ACC112 (cell line): ENCODE measurements at regions not wholly inside any gene's neighbourhood (a gene's known extent, or its start where the extent isn't known, plus 50 kb on each side); places are given as distances from the start of the nearest gene placed in this dataset.

Source experiments
- H2AFZ ChIP-seq: fragments of 200-600 bp; sonication (generic); one replicate; pipeline ENCODE4 v1.6.0; 2017; ENCODE audit warnings: antibody characterized with exemption, low read length; ENCODE audit not compliant: unreplicated experiment
- H3K27ac ChIP-seq: fragments of 200-600 bp; sonication (generic); 2 replicates; pipeline ENCODE4 v1.5.1; 2014; ENCODE audit warnings: low read depth, mild to moderate bottlenecking, antibody characterized with exemption, low read length, moderate library complexity
- H3K27me3 ChIP-seq: fragments of 200-600 bp; sonication (generic); 2 replicates; pipeline ENCODE4 v1.6.1; 2014; ENCODE audit warnings: mild to moderate bottlenecking, antibody characterized with exemption, low read length, moderate library complexity, mixed read lengths; ENCODE audit not compliant: insufficient read depth
- H3K36me3 ChIP-seq: fragments of 200-600 bp; sonication (generic); 2 replicates; pipeline ENCODE4 v1.6.1; 2016; ENCODE audit warnings: mild to moderate bottlenecking, antibody characterized with exemption, low read length, moderate library complexity, mixed read lengths; ENCODE audit not compliant: insufficient read depth
- H3K4me1 ChIP-seq: fragments of 200-600 bp; sonication (generic); one replicate; pipeline ENCODE4 v1.6.1; 2016; ENCODE audit warnings: low read length, mixed read lengths; ENCODE audit not compliant: insufficient read depth, unreplicated experiment, control insufficient read depth
- H3K4me3 ChIP-seq: fragments of 200-600 bp; sonication (generic); 2 replicates; pipeline ENCODE4 v1.5.1; 2014; ENCODE audit warnings: mild to moderate bottlenecking, low read depth, low read length
- H3K79me2 ChIP-seq: fragments of 200-600 bp; sonication (generic); one replicate; pipeline ENCODE4 v1.6.0; 2016; ENCODE audit warnings: low read length; ENCODE audit not compliant: control insufficient read depth, unreplicated experiment, insufficient read depth

DNA sequence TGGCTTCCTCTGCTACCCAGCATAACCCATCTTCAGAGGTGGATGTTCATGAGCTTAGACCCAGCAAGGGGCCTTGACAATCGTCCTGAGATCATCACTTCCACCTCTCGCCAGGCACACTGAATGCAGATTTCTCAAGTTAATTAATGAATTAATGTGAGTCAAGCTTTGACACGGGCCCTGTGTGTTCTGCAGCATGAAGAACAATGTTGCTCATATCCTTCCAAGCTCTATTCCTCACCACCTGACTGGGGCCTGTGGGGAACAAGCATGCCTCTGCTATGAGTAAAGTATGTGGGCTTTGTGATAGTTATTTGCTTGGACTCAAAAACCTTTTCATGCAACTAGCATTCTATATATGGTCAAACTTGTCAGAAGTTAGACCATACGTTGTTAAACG is 122.0 kb downstream of the SEC16B start:
- no peak overlapping the region for H3K27ac ChIP-seq
- H3K4me1 ChIP-seq, result no peaks in the 10 kb centered on the region
- no peaks in the 10 kb centered on the region for H3K36me3 ChIP-seq
- peaks cover 32% of the 10 kb centered on the region for H3K27me3 ChIP-seq
- no peaks in the 10 kb centered on the region for H3K79me2 ChIP-seq
- H2AFZ ChIP-seq, result no peak overlapping the region
- H3K4me3 ChIP-seq, result no peak overlapping the region

DNA sequence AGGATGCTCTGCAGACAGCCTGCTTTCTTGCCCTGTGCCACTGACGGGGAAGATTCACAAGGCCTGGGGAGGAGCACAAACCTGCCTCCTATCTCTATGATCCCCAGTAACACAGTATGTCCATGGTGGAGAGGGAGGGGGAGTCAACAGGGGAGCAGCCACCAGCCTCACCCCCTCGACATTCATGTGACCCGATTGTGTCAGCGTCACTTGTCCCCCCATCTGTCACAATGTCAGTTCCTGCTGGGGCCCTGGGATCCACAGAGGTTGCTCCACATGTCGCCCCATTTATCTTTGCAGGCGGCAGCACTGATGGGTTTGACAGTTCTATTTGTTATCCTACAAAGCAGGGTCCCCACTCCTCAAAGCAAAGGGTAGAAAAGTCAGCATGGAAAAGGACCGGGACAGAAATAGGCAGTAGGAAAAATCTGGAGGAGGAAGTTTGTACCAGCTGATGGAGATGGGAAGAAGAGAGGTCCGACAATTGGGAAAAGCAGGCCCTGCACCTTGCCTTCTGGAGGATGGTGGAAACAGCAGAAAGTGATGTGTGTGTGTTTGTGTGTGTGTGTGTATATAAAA is 130.9 kb downstream of the SEC16B start:
- Histone ChIP-seq H3K79me2 (no peaks in the 10 kb centered on the region), H3K4me3 (no peak overlapping the region), H3K36me3 (no peaks in the 10 kb centered on the region), H2AFZ (no peak overlapping the region), H3K27me3 (peaks cover 48% of the 10 kb centered on the region), H3K27ac (no peak overlapping the region), H3K4me1 (no peaks in the 10 kb centered on the region)

DNA sequence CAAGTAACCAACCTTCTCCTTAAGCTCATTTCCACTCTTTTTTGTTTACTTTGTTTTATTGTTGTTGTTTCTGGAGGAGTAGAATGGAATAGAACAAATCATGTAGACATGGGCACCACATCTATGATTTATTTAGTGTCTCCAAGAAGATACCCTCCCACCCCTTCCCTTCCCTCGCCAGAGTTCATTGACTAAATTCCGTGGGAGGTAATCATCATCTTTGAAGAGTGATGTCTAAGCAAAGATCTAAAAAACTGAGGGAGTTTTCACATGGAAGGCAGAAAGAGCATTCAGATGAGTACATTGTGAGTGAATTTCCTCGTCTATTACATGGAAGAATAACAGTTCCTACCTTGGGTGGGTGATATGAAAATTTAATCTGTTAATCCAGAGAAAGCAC is 136.2 kb downstream of the SEC16B start:
- no peaks in the 10 kb centered on the region for H3K36me3 ChIP-seq
- no peaks in the 10 kb centered on the region for H3K4me1 ChIP-seq
- H3K27ac ChIP-seq, result no peak overlapping the region
- H2AFZ ChIP-seq, result no peak overlapping the region
- no peaks in the 10 kb centered on the region for H3K79me2 ChIP-seq
- peaks cover 38% of the 10 kb centered on the region for H3K27me3 ChIP-seq
- H3K4me3 ChIP-seq, result no peak overlapping the region

DNA sequence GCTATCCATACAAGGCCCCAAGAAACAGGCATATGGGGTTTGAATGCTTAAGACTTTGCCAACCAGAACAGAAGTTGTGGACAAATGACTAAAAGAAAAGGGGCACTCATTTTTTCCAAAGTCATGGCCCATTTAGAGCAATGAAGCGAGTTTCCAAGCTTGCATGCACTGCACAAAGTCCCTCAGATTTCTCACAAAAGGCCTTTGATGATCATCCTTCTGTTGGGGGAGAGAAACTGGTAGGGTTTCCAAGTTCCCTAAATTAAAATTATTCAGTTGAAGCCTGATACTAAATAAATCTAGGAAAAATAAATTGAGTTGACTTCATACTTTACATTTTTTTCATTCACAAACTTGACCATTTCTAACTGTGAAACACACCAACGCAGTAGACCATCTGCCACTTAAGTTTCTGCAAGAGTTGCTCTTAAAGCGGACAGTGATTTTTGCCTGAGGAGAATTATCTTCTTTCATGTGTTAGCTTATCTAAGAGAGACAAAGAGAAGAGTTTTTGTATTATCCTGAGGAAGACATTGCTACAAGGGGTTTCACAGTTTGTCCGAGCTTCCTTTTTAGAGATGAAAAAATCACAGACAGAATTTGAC is 139.2 kb downstream of the SEC16B start:
- Histone ChIP-seq H3K4me3 (no peak overlapping the region), H3K27ac (no peak overlapping the region), H3K4me1 (no peaks in the 10 kb centered on the region), H3K79me2 (no peaks in the 10 kb centered on the region), H3K27me3 (peaks cover 26% of the 10 kb centered on the region), H3K36me3 (no peaks in the 10 kb centered on the region), H2AFZ (no peak overlapping the region)

DNA sequence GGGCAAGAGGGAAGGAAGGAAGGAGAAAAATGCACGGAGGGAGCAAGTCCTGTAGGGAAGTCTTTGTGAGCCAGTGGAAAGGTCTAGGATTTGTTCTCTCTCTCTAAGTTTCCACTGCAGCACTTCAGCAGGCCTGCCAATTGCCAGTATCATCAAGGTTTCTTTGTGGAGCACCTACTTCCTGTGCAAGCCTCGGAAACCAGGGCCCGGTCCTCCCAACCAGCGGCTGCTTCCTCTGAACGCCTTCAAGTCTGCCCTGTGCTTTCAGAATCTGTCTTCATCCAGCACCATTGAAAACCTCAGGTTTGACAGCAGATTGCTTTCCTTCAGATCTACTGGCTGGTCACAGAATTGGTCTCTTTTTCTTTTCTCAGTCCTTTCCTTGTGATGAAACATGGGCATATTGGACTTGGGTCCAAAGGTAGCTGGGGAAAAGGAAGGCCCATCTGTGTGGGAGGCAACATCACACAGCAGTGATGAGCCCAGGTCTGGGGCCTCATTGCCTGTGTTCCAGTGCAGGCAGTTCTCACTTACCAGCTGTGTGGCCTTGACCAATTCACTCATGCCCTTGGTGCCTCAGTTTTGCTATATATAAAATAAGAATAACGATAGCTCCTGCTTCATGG is 144.5 kb downstream of the SEC16B start:
- no peak overlapping the region for H3K4me3 ChIP-seq
- no peaks in the 10 kb centered on the region for H3K36me3 ChIP-seq
- H2AFZ ChIP-seq, result no peak overlapping the region

DNA sequence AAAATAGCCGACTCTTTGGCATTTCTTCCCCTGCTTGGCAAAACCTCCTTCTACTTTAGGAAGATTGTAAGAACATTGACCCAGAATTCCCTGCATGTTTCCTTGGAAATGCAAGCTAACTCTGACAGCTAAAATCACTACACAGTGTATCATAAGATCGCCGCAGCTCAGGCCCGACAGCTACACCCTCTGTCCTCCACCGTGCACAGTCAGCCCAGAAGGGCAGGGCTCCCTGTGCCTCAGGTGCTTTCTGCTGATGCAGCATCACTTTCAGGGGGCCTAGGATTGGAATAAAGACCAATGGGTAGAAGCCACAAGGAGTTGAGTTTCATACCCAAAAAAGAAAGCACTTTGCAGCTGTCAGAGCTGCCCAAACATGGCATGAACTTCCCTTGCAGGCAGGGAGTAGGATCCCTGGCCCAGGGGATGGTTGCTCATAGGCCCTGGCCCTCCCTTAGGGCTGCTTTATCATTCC is 145.3 kb downstream of the SEC16B start:
- Histone ChIP-seq H3K27me3 (peaks cover 60% of the 10 kb centered on the region), H3K27ac (no peak overlapping the region), H3K79me2 (no peaks in the 10 kb centered on the region), H3K4me3 (no peak overlapping the region), H3K4me1 (no peaks in the 10 kb centered on the region), H2AFZ (no peak overlapping the region), H3K36me3 (no peaks in the 10 kb centered on the region)

More for the DNA sequence above, 144.5 kb downstream of the SEC16B start:
- no peak overlapping the region for H3K27ac ChIP-seq
- no peaks in the 10 kb centered on the region for H3K79me2 ChIP-seq
- H3K27me3 ChIP-seq, result peaks cover 53% of the 10 kb centered on the region
- H3K4me1 ChIP-seq, result no peaks in the 10 kb centered on the region

DNA sequence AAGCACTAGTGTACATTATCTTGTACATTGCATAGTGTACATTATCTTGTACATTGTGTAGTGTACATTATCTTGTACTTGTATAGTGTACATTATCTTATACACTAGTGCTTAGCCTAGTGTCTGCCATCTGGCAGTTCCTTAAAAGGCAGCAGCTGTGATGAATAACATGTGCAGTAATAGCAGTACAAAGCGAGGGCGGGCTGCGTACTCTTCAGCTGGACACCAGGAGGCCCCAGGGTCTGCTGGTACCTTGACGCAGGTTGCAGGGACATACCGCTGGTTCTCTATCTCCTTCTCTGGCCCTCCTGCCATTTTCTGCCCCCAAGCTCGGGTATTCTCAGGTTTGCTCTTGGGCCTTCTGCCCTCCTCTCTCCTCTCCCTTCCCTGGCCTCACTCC is 149.6 kb downstream of the SEC16B start:
- Histone ChIP-seq H3K36me3 (no peaks in the 10 kb centered on the region), H3K27ac (no peak overlapping the region), H2AFZ (no peak overlapping the region), H3K79me2 (no peaks in the 10 kb centered on the region), H3K4me3 (no peak overlapping the region), H3K4me1 (no peaks in the 10 kb centered on the region), H3K27me3 (peaks cover 56% of the 10 kb centered on the region)

DNA sequence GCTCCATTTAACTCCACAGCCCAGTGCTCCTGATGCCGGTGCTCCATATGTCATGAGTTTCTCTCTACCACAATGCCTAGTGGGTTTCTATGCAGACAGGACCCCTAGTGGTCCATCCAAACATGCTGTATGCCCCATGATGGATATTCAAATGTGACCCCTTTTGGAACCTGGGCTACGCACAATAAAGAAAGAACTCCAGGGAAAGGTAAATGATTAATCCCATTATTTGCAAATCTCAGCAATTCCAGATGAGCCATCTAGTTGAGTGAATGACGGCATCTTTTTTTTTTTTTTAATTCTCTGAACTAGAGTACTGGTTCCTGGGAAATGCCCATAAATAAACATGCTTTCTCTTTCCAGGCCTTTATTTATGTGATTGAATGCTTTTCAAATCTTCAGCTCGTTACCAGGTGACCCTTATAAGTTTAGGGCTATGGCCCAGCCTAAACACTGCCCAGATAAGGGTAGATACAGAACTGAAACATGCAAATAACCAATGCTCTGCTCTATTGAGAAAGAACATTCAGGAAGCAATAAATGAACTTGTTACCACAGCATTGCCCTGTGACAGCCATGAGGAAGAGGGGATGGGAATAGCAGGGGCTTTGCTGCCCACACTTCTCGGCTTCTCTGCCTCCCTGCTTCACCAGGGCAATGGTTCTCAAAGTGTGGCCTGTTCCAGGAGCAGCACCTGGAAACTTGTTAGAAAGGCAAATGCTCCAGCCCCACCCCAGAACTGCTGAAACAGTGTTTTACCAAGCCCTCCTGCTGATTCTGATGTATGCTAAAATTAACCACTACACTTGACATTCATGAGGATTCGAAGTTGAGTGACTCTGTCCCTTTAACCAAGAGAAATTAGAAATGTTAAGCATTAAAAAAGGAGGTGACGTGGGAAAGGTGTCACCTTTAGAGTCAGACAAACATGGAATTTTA is 151.7 kb downstream of the SEC16B start:
- Histone ChIP-seq H3K27me3 (peaks cover 36% of the 10 kb centered on the region), H3K27ac (no peak overlapping the region), H3K79me2 (no peaks in the 10 kb centered on the region), H2AFZ (no peak overlapping the region), H3K4me1 (no peaks in the 10 kb centered on the region), H3K4me3 (no peak overlapping the region), H3K36me3 (no peaks in the 10 kb centered on the region)

DNA sequence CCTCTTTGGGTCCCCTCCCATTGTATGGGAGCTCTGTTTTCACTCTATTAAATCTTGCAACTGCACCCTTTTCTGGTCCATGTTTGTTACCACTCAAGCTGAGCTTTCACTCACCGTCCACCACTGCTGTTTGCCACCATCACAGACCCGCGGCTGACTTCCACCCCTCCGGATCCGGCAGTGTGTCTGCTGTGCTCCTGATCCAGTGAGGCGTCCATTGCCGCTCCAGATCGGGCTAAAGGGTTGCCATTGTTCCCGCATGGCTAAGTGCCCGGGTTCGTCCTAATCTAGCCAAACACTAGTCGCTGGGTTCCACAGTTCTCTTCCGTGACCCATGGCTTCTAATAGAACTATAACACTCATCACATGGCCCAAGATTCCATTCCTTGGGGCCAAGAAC is 157.2 kb downstream of the SEC16B start:
- Histone ChIP-seq H3K36me3 (no peaks in the 10 kb centered on the region), H3K79me2 (no peaks in the 10 kb centered on the region), H3K27me3 (0 out of 2 replicates have a peak, but pooled peaks cover 4% of the 10 kb centered on the region), H3K27ac (no peak overlapping the region), H3K4me1 (no peaks in the 10 kb centered on the region), H2AFZ (no peak overlapping the region), H3K4me3 (no peak overlapping the region)

DNA sequence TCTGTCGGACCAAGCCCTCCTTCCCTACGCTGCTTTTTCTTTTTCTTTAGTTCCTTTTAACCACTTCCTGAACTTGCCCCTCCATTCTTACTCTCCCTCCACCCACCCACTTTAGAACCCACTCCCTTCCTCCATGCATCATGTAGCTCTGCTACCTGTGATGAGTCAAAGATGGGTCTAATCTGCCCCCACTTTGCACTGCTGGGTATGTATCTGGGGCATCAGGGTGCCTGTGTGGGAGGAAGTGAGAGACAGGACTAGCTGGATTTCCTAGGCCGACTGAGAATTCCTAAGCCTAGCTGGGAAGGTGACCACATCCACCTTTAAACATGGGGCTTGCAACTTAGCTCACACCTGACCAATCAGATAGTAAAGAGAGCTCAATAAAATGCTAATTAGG is 157.7 kb downstream of the SEC16B start:
- Histone ChIP-seq H2AFZ (no peak overlapping the region), H3K79me2 (no peaks in the 10 kb centered on the region), H3K27ac (no peak overlapping the region), H3K27me3 (0 out of 2 replicates have a peak, but pooled peaks cover 4% of the 10 kb centered on the region), H3K36me3 (no peaks in the 10 kb centered on the region), H3K4me3 (no peak overlapping the region), H3K4me1 (no peaks in the 10 kb centered on the region)
